AG04450 (cell line): ENCODE measurements at regions not wholly inside any gene's neighbourhood (a gene's known extent, or its start where the extent isn't known, plus 50 kb on each side); places are given as distances from the start of the nearest gene placed in this dataset.

Experiments used
- CTCF ChIA-PET: fragments of 300-600, 350-600 bp; formaldehyde crosslinking; extraction: SDS; loops from one replicate; lab custom pipeline; 2022; ENCODE audit warnings: antibody characterized with exemption, inconsistent platforms; lab: Charles Lee
- POLR2A ChIA-PET: fragments of 350-600 bp; formaldehyde crosslinking; extraction: SDS; loops from one replicate; lab custom pipeline; 2021; ENCODE audit warnings: antibody characterized with exemption, inconsistent platforms; lab: Yijun Ruan, JAX
- DNase-seq: peaks from one replicate; pipeline ENCODE4 v3.0.0-alpha.2; 2011; ENCODE audit warnings: low read depth, low spot score
- H3K27ac ChIP-seq: one replicate; pipeline ENCODE4 v1.5.1; 2012; ENCODE audit warnings: low read depth, low read length, control low read depth
- H3K27me3 ChIP-seq: one replicate; pipeline ENCODE4 v1.6.0; 2012; ENCODE audit warnings: low read length; ENCODE audit not compliant: control insufficient read depth, insufficient read depth
- H3K4me3 ChIP-seq: 2 replicates; pipeline ENCODE4 v1.5.1; 2011; ENCODE audit warnings: mild to moderate bottlenecking, low read depth, low read length, control low read depth
- H3K9me3 ChIP-seq: 2 replicates; pipeline ENCODE4 v1.5.1; 2012; ENCODE audit warnings: low read length; ENCODE audit not compliant: control insufficient read depth, insufficient read depth
- TF ChIP-seq, protein P1 (sequence below): IDR thresholded peaks from 2 replicates; pipeline ENCODE4 v1.5.1; 2011; ENCODE audit warnings: low read depth, low read length, control low read depth, inconsistent platforms

DNA sequence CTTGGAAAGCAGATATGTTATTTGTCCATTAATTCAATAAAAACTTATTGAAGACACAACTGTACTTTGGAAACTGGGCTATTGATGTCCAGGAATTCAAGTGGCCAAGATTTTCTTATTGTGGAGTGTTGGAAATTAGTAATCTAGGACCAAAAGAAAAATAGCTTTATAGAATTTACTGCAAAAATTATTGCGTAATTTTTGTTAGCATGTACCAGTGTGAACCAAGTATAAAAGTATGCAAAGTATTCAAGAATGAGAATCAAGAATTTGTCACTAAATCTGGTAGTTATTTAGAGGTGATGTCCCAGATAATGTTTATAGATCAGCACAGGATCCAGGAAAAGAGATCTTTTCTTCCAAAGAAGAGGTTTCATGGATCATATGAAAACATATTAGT, 468.9 kb upstream of the CTSO start:
- no peak overlapping the region for H3K4me3 ChIP-seq
- H3K9me3 ChIP-seq, result no peaks in the 10 kb centered on the region
- no peak for DNase-seq
- ChIA-PET POLR2A (no interaction called here), CTCF (interaction anchor here (0.7 kb wide), 1 partner anchor 8 kb away, joined by 3 read pairs; no protein-coding TSS in a partner anchor)
- H3K27ac ChIP-seq, result no peak overlapping the region
- no peaks in the 10 kb centered on the region for H3K27me3 ChIP-seq
- TF ChIP-seq, protein P1, sequence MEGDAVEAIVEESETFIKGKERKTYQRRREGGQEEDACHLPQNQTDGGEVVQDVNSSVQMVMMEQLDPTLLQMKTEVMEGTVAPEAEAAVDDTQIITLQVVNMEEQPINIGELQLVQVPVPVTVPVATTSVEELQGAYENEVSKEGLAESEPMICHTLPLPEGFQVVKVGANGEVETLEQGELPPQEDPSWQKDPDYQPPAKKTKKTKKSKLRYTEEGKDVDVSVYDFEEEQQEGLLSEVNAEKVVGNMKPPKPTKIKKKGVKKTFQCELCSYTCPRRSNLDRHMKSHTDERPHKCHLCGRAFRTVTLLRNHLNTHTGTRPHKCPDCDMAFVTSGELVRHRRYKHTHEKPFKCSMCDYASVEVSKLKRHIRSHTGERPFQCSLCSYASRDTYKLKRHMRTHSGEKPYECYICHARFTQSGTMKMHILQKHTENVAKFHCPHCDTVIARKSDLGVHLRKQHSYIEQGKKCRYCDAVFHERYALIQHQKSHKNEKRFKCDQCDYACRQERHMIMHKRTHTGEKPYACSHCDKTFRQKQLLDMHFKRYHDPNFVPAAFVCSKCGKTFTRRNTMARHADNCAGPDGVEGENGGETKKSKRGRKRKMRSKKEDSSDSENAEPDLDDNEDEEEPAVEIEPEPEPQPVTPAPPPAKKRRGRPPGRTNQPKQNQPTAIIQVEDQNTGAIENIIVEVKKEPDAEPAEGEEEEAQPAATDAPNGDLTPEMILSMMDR, result no peak

DNA sequence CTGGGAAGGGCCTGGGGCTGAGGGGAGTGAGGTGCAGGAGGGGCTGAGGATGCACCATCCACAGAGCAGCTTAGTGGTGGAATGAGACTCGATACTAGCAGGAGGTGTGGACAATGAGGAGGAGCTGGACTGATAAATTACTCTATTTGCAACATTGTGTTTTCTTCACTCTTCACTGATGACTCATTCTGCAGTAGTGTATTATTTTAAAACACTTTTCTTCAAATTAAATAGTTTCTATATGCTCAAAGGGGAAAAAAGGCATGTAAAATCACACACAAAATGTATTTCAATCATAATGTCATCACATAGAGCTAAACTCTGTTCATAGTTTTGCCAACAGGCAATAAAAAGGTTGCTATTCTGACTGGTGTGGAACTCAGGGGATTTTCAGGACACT, 467.0 kb upstream of the CTSO start:
- no peak overlapping the region for H3K27ac ChIP-seq
- TF ChIP-seq, protein P1, result no peak
- no peak overlapping the region for H3K4me3 ChIP-seq
- no peaks in the 10 kb centered on the region for H3K27me3 ChIP-seq
- no peaks in the 10 kb centered on the region for H3K9me3 ChIP-seq
- POLR2A ChIA-PET, result no interaction called here
- CTCF ChIA-PET, result no interaction called here
- DNase-seq, result no peak

DNA sequence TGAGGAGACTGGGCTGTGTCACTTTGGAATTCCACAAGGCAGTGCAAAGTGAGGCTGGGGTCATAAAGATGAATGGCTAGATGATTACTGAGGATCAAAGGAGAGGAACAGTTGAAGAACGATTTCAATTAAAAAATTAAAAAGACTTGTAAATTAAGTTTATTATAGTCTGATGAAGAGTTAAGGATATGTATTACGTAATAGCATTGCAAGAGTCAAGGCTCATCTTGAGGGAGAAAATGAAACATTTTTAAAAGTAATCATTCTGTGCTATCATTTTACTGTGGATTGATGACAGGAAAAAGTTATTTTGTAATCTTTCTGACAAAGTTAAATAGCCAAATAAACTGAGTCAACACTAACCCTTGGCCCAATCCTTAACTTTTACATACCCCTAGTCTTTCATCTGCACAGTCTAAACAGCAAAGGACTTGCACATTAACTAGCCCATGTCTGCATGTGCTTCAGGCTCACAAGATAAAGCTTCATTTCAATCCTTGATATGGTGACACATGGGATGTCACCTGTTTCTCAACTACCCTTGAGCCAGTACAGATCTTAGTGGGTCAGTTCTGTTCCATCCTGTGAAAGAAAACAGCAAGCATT, 465.5 kb upstream of the CTSO start:
- TF ChIP-seq, protein P1, result no peak
- Histone ChIP-seq H3K9me3 (no peaks in the 10 kb centered on the region), H3K27ac (no peak overlapping the region), H3K4me3 (no peak overlapping the region), H3K27me3 (no peaks in the 10 kb centered on the region)
- CTCF ChIA-PET, result no interaction called here
- POLR2A ChIA-PET, result no interaction called here
- no peak for DNase-seq

DNA sequence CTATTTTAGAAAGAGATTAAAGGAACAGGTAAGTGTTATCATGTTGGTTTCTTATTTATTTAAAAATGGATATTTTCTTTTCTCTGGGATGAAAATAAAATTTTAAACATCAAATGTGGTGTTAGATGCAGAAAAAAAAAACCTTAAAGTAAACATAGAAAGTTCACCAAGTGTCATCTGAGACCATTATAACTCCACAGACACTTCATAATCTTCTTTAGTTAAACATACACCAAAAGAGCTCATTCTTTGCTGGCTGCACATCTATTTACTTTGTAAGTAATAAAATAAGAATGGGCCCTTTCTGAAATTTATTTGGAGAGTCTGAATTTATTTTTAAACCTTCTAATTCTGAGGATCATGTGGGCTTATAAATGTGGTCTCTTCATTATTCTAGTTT, 460.7 kb upstream of the CTSO start:
- no peaks in the 10 kb centered on the region for H3K9me3 ChIP-seq
- DNase-seq, result no peak
- TF ChIP-seq, protein P1, result no peak
- H3K4me3 ChIP-seq, result no peak overlapping the region
- CTCF ChIA-PET, result interaction anchor here (0.9 kb wide), 1 partner anchor 8 kb away, joined by 3 read pairs; no protein-coding TSS in a partner anchor
- H3K27ac ChIP-seq, result no peak overlapping the region
- POLR2A ChIA-PET, result no interaction called here
- H3K27me3 ChIP-seq, result no peaks in the 10 kb centered on the region

DNA sequence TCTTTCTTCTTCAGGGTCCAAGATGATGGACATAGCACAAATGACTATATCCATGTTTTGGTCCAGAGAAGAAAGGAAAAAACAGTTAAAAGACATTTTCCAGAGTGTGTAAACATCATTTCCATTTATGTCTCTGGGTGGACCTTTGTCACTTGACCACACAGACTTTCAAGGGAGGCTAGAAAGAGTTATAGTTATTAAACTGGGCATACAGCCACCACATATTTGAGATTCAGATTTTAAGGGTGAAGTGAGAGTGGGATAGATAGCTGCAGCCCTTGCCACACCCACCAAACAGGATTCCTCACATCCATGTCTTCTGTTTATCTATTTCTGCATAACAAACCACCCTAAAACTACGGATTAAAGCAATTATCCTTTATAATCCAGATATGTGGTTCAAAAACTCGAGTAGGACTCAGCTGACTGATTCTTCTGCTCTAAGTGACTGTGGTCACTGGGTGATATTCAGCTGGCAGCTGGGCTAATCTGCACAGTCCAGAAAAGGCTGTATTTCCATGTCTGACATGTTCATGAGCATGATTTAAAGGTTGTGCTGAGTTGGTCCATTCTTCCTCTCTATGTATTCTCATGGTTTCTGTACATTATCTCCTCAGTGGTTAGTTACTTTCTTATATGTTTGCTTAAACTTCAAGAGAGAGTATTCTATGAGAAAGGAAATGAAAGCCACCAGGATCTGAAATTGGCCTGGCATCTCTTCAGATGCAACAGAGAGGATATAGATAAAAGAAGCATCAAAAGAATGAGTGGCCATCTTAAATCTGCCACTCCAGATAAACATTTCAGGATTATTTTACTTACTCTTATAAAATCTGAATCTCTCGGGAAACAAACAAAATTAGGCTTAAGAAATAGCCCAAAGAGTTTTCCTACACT, 459.8 kb upstream of the CTSO start:
- H3K27me3 ChIP-seq, result no peaks in the 10 kb centered on the region
- H3K4me3 ChIP-seq, result no peak overlapping the region
- ChIA-PET POLR2A (no interaction called here), CTCF (interaction anchor here (0.6 to 1.6 kb wide), 4 partner anchors 9 to 1009 kb away, joined by 3 to 5 read pairs (median 4); no protein-coding TSS in a partner anchor)
- TF ChIP-seq, protein P1, result no peak
- DNase-seq, result no peak
- no peaks in the 10 kb centered on the region for H3K9me3 ChIP-seq
- H3K27ac ChIP-seq, result no peak overlapping the region
